Upper lobe of left lung (tissue), 4 donors: ENCODE measurements at regions not wholly inside any gene's neighbourhood (a gene's known extent, or its start where the extent isn't known, plus 50 kb on each side); places are given as distances from the start of the nearest gene placed in this dataset.

Experiments used
- CTCF ChIP-seq, 6 experiments: fragments of 450-650 bp in 4 of 6; fragments of 200-600 bp in 2 of 6; sonication (generic) in 2 of 6; IDR thresholded peaks; one replicate each; pipeline ENCODE4 v1.5.1; 2016 to 2019; ENCODE audit warnings: antibody characterized with exemption in 6 of 6
- POLR2A ChIP-seq, 4 donors: fragments of 450-650 bp; IDR thresholded peaks; one replicate each; pipeline ENCODE4 v1.5.1; 2016 to 2017; ENCODE audit warnings: antibody characterized with exemption in 4 of 4, mild to moderate bottlenecking in 2 of 4
- POLR2AphosphoS5 ChIP-seq, 2 donors: sonication (generic); formaldehyde crosslinking; IDR thresholded peaks; one replicate each; pipeline ENCODE4 v1.5.1; 2017; ENCODE audit warnings: antibody characterized with exemption in 2 of 2

DNA sequence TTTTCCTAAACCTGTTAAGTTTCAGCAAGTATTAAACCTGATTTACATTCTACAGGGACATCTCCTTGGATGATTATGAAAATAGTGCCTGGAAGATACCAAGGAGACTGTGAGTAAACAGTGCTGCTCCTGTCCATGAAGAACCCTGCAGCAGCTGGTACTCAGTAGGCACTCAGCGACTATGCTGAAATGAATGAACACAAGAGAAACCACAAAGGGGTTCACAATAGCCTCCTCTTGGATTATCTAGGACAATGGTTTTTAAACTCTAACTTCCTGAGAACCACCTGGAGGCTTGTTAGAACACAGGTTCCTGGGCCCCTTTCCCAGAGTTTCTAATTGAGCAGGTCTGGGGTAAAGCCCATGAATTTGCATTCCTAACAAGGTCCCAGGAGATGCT lies 488.4 kb upstream of the UBE2E2 start:
- TF ChIP-seq POLR2AphosphoS5 (IDR thresholded peaks at IDR 0.05) (no peak), CTCF (IDR thresholded peaks at IDR 0.05) (no peak), POLR2A (IDR thresholded peaks at IDR 0.05) (no peak)
